H1 (cell line): ENCODE measurements at regions not wholly inside any gene's neighbourhood (a gene's known extent, or its start where the extent isn't known, plus 50 kb on each side); places are given as distances from the start of the nearest gene placed in this dataset.

Experiments used
- CTCF ChIA-PET: fragments of 300-600 bp; sonication (Branson Sonifier 250); formaldehyde crosslinking; loops from one replicate; lab custom pipeline; 2021; ENCODE audit not compliant: partially characterized antibody; lab: Charles Lee
- POLR2A ChIA-PET: fragments of 300-600 bp; sonication (Branson Sonifier 250); formaldehyde crosslinking; loops from one replicate; lab custom pipeline; 2021; ENCODE audit warnings: inconsistent platforms; ENCODE audit not compliant: partially characterized antibody; lab: Charles Lee
- DNase-seq, 2 experiments: peaks; one replicate each; pipeline versions ENCODE4 v3.0.0 to v3.0.0-alpha.2; 2010 to 2022; ENCODE audit warnings: low spot score in 2 of 2, low read depth in 1 of 2, mixed read lengths in 1 of 2
- FAIRE-seq: peaks from 2 replicates; lab custom pipeline; 2011; peaks lifted over from hg19 to GRCh38; lab: Jason Lieb, UNC
- H2AFZ ChIP-seq: 2 replicates; pipeline ENCODE4 v1.8.1; 2012; ENCODE audit warnings: low read length, inconsistent platforms
- H2AK5ac ChIP-seq: 2 replicates; pipeline ENCODE4 v1.6.1; 2013; ENCODE audit warnings: low read depth, low read length
- H2BK120ac ChIP-seq: replicated peaks from 2 replicates; pipeline ENCODE3; 2013; ENCODE audit warnings: low read depth, low read length, inconsistent platforms
- H2BK12ac ChIP-seq: 2 replicates; pipeline ENCODE4 v1.6.1; 2013; ENCODE audit warnings: low read depth, low read length
- H2BK15ac ChIP-seq: 2 replicates; pipeline ENCODE4 v1.6.1; 2013; ENCODE audit warnings: low read length
- H2BK20ac ChIP-seq: 2 replicates; pipeline ENCODE4 v1.6.1; 2013; ENCODE audit warnings: low read length
- H2BK5ac ChIP-seq: 2 replicates; pipeline ENCODE4 v1.6.1; 2013; ENCODE audit warnings: low read depth, low read length
- H3K14ac ChIP-seq: 2 replicates; pipeline ENCODE4 v1.6.1; 2013; ENCODE audit warnings: inconsistent platforms; ENCODE audit not compliant: insufficient read length
- H3K18ac ChIP-seq: 2 replicates; pipeline ENCODE4 v1.6.1; 2013; ENCODE audit warnings: low read length; ENCODE audit errors: extremely low read depth
- H3K23ac ChIP-seq: 2 replicates; pipeline ENCODE4 v1.6.1; 2013; ENCODE audit warnings: inconsistent platforms; ENCODE audit not compliant: insufficient read length
- H3K23me2 ChIP-seq: 2 replicates; pipeline ENCODE4 v1.6.1; 2013; ENCODE audit warnings: low read depth, low read length
- H3K27ac ChIP-seq: 2 replicates; pipeline ENCODE4 v1.6.1; 2011; ENCODE audit warnings: low read depth, low read length, inconsistent platforms
- H3K27me3 ChIP-seq, 4 experiments: replicated peaks in 1 of 4; 1 replicate in 1 of 4; 2 replicates in 3 of 4; pipeline versions ENCODE4 v1.6.1 to v1.8.1; 2011 to 2013; ENCODE audit warnings: low read length in 3 of 4, mild to moderate bottlenecking in 3 of 4, inconsistent platforms in 2 of 4, mixed read lengths in 2 of 4, moderate library complexity in 1 of 4; ENCODE audit not compliant: control insufficient read depth in 3 of 4, insufficient read depth in 3 of 4; ENCODE audit errors: extremely low read depth in 1 of 4
- H3K36me3 ChIP-seq, 4 experiments: 2 replicates each; pipeline versions ENCODE4 v1.6.1 to v1.8.1; 2011 to 2013; ENCODE audit warnings: mild to moderate bottlenecking in 4 of 4, low read length in 3 of 4, moderate library complexity in 2 of 4, control low read depth in 1 of 4, inconsistent platforms in 1 of 4; ENCODE audit not compliant: insufficient read depth in 4 of 4, control insufficient read depth in 2 of 4
- H3K4ac ChIP-seq: replicated peaks from 2 replicates; pipeline ENCODE3; 2013; ENCODE audit warnings: low read length, low read depth, mixed read lengths, inconsistent platforms; ENCODE audit not compliant: insufficient read length
- H3K4me1 ChIP-seq, 4 experiments: replicated peaks in 1 of 4; 1 replicate in 1 of 4; 2 replicates in 3 of 4; pipeline versions ENCODE4 v1.6.1 to v1.8.1; 2011 to 2013; ENCODE audit warnings: low read length in 3 of 4, inconsistent platforms in 2 of 4, mixed read lengths in 1 of 4; ENCODE audit not compliant: insufficient read depth in 4 of 4, control insufficient read depth in 3 of 4
- H3K4me2 ChIP-seq, 2 experiments: 2 replicates each; pipeline versions ENCODE4 v1.6.1 to v1.8.1; 2011 to 2013; ENCODE audit warnings: low read depth in 2 of 2, low read length in 2 of 2, control low read depth in 1 of 2, inconsistent platforms in 1 of 2, mild to moderate bottlenecking in 1 of 2; ENCODE audit not compliant: insufficient read depth in 1 of 2
- H3K4me3 ChIP-seq, 4 experiments: fragments of 200-600, 300-600 bp in 1 of 4; sonication (generic), shearing (Covaris generic), sonication (Bioruptor Twin) in 1 of 4; 2 replicates each; pipeline versions ENCODE4 v1.5.1 to v1.8.1; 2011 to 2016; ENCODE audit warnings: low read length in 4 of 4, low read depth in 3 of 4, control low read depth in 2 of 4, inconsistent platforms in 2 of 4, mild to moderate bottlenecking in 2 of 4, mixed read lengths in 1 of 4, moderate library complexity in 1 of 4; ENCODE audit not compliant: insufficient read depth in 2 of 4; ENCODE audit errors: extremely low read depth in 1 of 4
- H3K56ac ChIP-seq: replicated peaks from 2 replicates; pipeline ENCODE3; 2013; ENCODE audit warnings: low read depth, mild to moderate bottlenecking, mixed read lengths, low read length, inconsistent platforms; ENCODE audit not compliant: insufficient read length
- H3K79me1 ChIP-seq: 2 replicates; pipeline ENCODE4 v1.6.1; 2013; ENCODE audit warnings: low read depth, low read length, control low read depth
- H3K79me2 ChIP-seq, 2 experiments: 2 replicates each; pipeline versions ENCODE4 v1.6.1 to v1.8.1; 2012 to 2013; ENCODE audit warnings: low read length in 2 of 2, mild to moderate bottlenecking in 2 of 2, inconsistent platforms in 1 of 2; ENCODE audit not compliant: insufficient read depth in 2 of 2, control insufficient read depth in 1 of 2
- H3K9ac ChIP-seq, 4 experiments: replicated peaks in 1 of 4; 1 replicate in 1 of 4; 2 replicates in 3 of 4; pipeline versions ENCODE4 v1.6.1 to v1.8.1; 2011 to 2013; ENCODE audit warnings: low read depth in 3 of 4, low read length in 3 of 4, control low read depth in 2 of 4, mild to moderate bottlenecking in 2 of 4, moderate library complexity in 2 of 4, inconsistent platforms in 1 of 4; ENCODE audit errors: extremely low read depth in 1 of 4
- H3K9me3 ChIP-seq, 2 experiments: 2 replicates each; pipeline versions ENCODE4 v1.6.1 to v1.8.1; 2012 to 2013; ENCODE audit warnings: mild to moderate bottlenecking in 2 of 2, moderate library complexity in 2 of 2, control low read depth in 1 of 2, inconsistent platforms in 1 of 2, low read depth in 1 of 2, low read length in 1 of 2, mixed read lengths in 1 of 2; ENCODE audit not compliant: insufficient read depth in 2 of 2
- H4K20me1 ChIP-seq, 2 experiments: replicated peaks in 1 of 2; 2 replicates each; pipeline versions ENCODE3 to v1.8.1; 2011 to 2013; ENCODE audit warnings: inconsistent platforms in 2 of 2, low read length in 2 of 2, mild to moderate bottlenecking in 1 of 2; ENCODE audit not compliant: insufficient read depth in 2 of 2, control insufficient read depth in 1 of 2
- H4K5ac ChIP-seq: 2 replicates; pipeline ENCODE4 v1.6.1; 2013; ENCODE audit warnings: low read length, low read depth, mixed read lengths, inconsistent platforms; ENCODE audit not compliant: insufficient read length
- H4K8ac ChIP-seq: 2 replicates; pipeline ENCODE4 v1.8.0; 2013; ENCODE audit warnings: mild to moderate bottlenecking, moderate library complexity, low read length, inconsistent platforms; ENCODE audit not compliant: insufficient read depth; ENCODE audit errors: extremely low read depth
- H4K91ac ChIP-seq: replicated peaks from 2 replicates; pipeline ENCODE3; 2013; ENCODE audit warnings: low read length, mixed read lengths, inconsistent platforms; ENCODE audit not compliant: insufficient read length
- ATF2 ChIP-seq: IDR thresholded peaks from 2 replicates; pipeline ENCODE4 v1.6.1; 2012; ENCODE audit warnings: low read length, inconsistent platforms
- CBX8 ChIP-seq: fragments of 300-800, 300-1000 bp; sonication (generic); IDR thresholded peaks from 2 replicates; pipeline ENCODE4 v1.7.1; 2016; ENCODE audit warnings: low read depth, low read length, borderline replicate concordance
- CHD1 ChIP-seq: IDR thresholded peaks from 2 replicates; pipeline ENCODE4 v1.6.1; 2012; ENCODE audit warnings: low read depth, low read length, improper control_type of control experiment
- HDAC6 ChIP-seq: IDR thresholded peaks from one replicate; pipeline ENCODE4 v1.7.1; 2012; ENCODE audit warnings: low read depth, mild to moderate bottlenecking, inconsistent platforms, low read length, moderate library complexity
- PHF8 ChIP-seq: fragments of 200-600 bp; sonication (generic); conservative IDR thresholded peaks from 2 replicates; pipeline ENCODE4 v1.7.1; 2012; ENCODE audit warnings: low read depth, mild to moderate bottlenecking, inconsistent platforms, low read length, moderate library complexity
- POLR2A ChIP-seq, 2 experiments: IDR thresholded peaks; 1 replicate in 1 of 2; 2 replicates in 1 of 2; pipeline ENCODE4 v1.6.1; 2011; ENCODE audit warnings: low read depth in 2 of 2, low read length in 2 of 2, mild to moderate bottlenecking in 2 of 2; ENCODE audit errors: control extremely low read depth in 1 of 2
- POLR2AphosphoS5 ChIP-seq: IDR thresholded peaks from 2 replicates; pipeline ENCODE4 v1.6.1; 2011; ENCODE audit warnings: low read depth, low read length
- SP2 ChIP-seq: IDR thresholded peaks from 2 replicates; pipeline ENCODE4 v1.6.1; 2012; ENCODE audit warnings: mild to moderate bottlenecking, low read length, inconsistent platforms
- TAF7 ChIP-seq: optimal IDR thresholded peaks from 2 replicates; pipeline ENCODE3; 2011; ENCODE audit warnings: low read depth, mild to moderate bottlenecking, inconsistent platforms, low read length, moderate library complexity, borderline replicate concordance
- TEAD4 ChIP-seq: IDR thresholded peaks from 2 replicates; pipeline ENCODE4 v1.6.1; 2012; ENCODE audit warnings: low read depth, low read length, inconsistent platforms, mixed read lengths
- USF2 ChIP-seq: IDR thresholded peaks from 2 replicates; pipeline ENCODE4 v1.6.1; 2011; ENCODE audit warnings: low read length, improper control_type of control experiment
- WGBS, 2 experiments: shearing (Covaris generic) in 1 of 2; methylation state at CpG; one replicate each; pipeline versions ENCODE4 v1.1.6 to v1.1.7; 2013 to 2015; ENCODE audit warnings: low lambda C conversion rate in 2 of 2, mixed read lengths in 2 of 2, inconsistent platforms in 1 of 2, low coverage in 1 of 2, missing lambda C conversion rate in 1 of 2; ENCODE audit not compliant: insufficient replicate concordance in 2 of 2, insufficient coverage in 1 of 2, insufficient read length in 1 of 2; ENCODE audit errors: extremely low coverage in 1 of 2, missing lambda C conversion rate in 1 of 2; 5-methylcytosine and 5-hydroxymethylcytosine counted together

- no peak overlapping the region for H3K56ac ChIP-seq
- no peak overlapping the region for H2BK20ac ChIP-seq
- no peak overlapping the region for H3K4me2 ChIP-seq
- H3K27me3 ChIP-seq: no peaks in the 10 kb centered on the region
- ChIA-PET POLR2A (no interaction called here), CTCF (interaction anchor here (1.0 to 2.0 kb wide), 3 partner anchors 9 to 34 kb away, joined by 3 to 4 read pairs (median 3); no protein-coding TSS in a partner anchor)
- no peak overlapping the region for H2BK5ac ChIP-seq
- H3K18ac ChIP-seq: no peak overlapping the region
- no peak overlapping the region for H2BK12ac ChIP-seq
- FAIRE-seq (no peak), DNase-seq (no peak)
- H2BK15ac ChIP-seq: no peak overlapping the region
- H3K4ac ChIP-seq: no peak overlapping the region
- no peak overlapping the region for H4K8ac ChIP-seq
- no peak overlapping the region for H4K5ac ChIP-seq
- H3K79me2 ChIP-seq: no peaks in the 10 kb centered on the region
- no peak overlapping the region for H4K91ac ChIP-seq
- H3K14ac ChIP-seq: no peak overlapping the region
- no peak overlapping the region for H2BK120ac ChIP-seq
- H3K23me2 ChIP-seq: no peaks in the 10 kb centered on the region; the same call in 1 of the 2 replicates
- no peak overlapping the region for H3K23ac ChIP-seq
- H4K20me1 ChIP-seq: no peaks in the 10 kb centered on the region
- no peak overlapping the region for H3K9ac ChIP-seq
- H3K4me3 ChIP-seq: no peak overlapping the region
- H3K4me1 ChIP-seq: no peaks in the 10 kb centered on the region
- WGBS, 2 experiments: 91% methylated on average over 4 of the region's 4 CpGs; no CpG with 5 or more reads in 1 of the 2 experiments
- H3K79me1 ChIP-seq: no peaks in the 10 kb centered on the region
- H3K36me3 ChIP-seq: no peaks in the 10 kb centered on the region
- no peak overlapping the region for H3K27ac ChIP-seq
- no peak overlapping the region for H2AFZ ChIP-seq
- H2AK5ac ChIP-seq: no peak overlapping the region
- 0 out of 4 replicates have a peak, but pooled peaks cover 0 to 3% of the 10 kb centered on the region in 2 experiments for H3K9me3 ChIP-seq
- TF ChIP-seq POLR2A (IDR thresholded peaks at IDR 0.05; ENCODE audit: control extremely low read depth in 1 of 2, low read depth in 2 of 2, low read length in 2 of 2) (no peak), POLR2AphosphoS5 (no peak), HDAC6 (no peak), TEAD4 (no peak), ATF2 (no peak), SP2 (no peak), PHF8 (no peak), CBX8 (no peak), USF2 (no peak), CHD1 (no peak), TAF7 (no peak)
Observed at GRCh38 chr5:91464886-91465646, 81.9 kb upstream of the ARRDC3 start.
